ENCODE measurements at regions not wholly inside any gene's neighbourhood (a gene's known extent, or its start where the extent isn't known, plus 50 kb on each side); places are given as distances from the start of the nearest gene placed in this dataset.
"Not testable (repeated sequence)": the region's sequence is repeated elsewhere in the genome, so short reads cannot be mapped to it uniquely, and the experiment has no call there.

- peak; percentile 74 for DNase-seq
Observed at GRCh38 chr5:54883374-54884194, 101.8 kb downstream of the ESM1 start.

DNA sequence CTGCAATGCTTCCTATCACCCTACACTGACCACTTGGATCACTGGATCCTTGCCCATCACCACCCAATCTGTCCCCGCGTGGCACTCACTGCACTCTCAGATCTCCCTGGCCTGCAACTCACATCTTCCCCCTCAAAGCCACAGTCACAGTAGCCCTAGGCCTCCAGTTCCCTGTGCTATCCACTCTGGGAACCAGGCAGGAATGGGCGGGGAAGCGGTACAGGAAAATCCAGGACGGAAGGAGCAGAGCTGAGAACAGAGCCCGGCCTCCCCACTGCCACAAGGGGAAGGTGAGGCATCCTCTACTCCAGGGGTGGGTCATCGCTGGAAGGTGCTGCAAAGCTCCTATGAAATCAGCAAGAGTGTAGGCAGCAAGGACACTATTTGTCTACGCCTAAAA lies 102.6 kb downstream of the ESM1 start:
- no peak for DNase-seq

GRCh38 chr5:54882101-54882500 lies 103.3 kb downstream of the ESM1 start:
- DNase-seq, result no peak

DNA sequence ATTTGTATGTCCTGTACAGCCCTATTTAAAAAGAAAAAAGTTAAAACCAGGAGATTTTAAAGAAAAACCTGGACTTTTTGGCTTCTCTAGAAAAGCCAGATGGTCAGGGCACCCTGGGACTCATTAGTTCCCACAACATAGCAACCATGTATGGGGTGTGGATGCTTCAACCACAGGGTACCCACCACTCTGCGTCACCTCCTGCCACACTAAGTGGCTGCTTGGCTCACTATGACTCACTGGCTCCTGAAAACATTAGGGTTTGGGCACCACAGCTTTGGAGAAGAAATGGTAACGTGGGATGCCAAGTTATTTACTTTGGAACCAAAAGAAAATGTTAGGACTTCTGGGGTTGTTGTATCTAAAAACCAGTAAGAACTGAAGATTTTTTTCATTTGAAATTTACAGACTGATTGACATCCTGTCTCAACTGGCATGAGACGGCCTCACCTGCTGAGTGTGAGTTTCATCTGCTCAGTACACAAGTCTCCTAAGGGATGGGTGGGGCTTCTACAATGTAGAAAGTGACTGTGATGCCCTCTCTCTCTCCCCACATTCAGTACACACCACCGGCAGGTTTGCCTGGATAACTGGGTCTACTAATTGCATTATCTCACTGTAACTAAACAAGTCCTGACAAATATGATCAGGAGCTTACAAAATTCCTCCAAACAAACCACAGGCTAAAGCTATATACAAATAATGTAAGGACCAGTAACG lies 103.9 kb downstream of the ESM1 start:
- DNase-seq, result no peak

GRCh38 chr5:54876976-54877375 lies 108.4 kb downstream of the ESM1 start:
- DNase-seq, result no peak

DNA sequence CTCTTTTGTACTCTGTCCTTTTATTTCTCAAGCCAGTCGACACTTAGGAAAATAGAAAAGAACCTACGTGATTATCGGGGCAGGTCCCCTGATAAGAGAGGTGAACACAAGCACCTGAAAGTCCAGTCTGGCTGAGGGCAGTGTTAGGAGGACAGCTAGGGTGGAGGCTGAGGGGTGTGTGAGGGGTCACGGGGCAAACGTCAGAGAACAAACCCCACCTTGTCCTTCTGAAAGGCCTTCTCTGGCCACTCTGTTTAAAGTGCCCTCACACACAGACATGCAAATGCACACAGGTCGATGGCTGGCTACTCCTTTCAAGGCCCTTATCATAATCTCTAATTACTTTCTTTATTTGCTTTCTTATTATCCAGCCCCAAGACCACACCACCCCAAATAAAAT lies 108.8 kb downstream of the ESM1 start:
- no peak for DNase-seq

GRCh38 chr5:54874337-54875021 lies 110.9 kb downstream of the ESM1 start:
- no peak for DNase-seq

- DNase-seq, result peak; percentile 47
Observed at GRCh38 chr5:54873691-54874090, 111.7 kb downstream of the ESM1 start.

GRCh38 chr5:54872810-54873209 lies 112.6 kb downstream of the ESM1 start:
- no peak for DNase-seq

DNA sequence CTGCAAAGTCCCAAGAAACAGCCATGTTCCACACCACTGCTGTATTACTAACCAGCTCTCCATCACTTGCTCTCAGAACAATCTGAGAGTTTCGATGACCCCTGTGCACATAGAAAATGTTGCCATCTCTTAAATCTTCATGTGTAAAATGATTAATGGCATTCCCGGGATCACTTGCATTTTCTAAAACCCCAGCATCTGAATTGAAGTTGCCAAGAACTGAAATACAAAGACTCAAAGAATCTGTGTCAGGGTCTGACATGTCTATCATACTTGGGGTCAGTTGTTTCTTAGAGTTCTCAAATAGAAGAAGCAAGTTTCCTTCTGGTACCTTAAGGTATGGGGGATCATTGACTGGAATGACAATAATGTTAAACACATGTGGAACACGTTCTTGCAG lies 115.1 kb downstream of the ESM1 start:
- peak; percentile 65 for DNase-seq

GRCh38 chr5:54869691-54870090 lies 115.7 kb downstream of the ESM1 start:
- DNase-seq, result no peak

DNA sequence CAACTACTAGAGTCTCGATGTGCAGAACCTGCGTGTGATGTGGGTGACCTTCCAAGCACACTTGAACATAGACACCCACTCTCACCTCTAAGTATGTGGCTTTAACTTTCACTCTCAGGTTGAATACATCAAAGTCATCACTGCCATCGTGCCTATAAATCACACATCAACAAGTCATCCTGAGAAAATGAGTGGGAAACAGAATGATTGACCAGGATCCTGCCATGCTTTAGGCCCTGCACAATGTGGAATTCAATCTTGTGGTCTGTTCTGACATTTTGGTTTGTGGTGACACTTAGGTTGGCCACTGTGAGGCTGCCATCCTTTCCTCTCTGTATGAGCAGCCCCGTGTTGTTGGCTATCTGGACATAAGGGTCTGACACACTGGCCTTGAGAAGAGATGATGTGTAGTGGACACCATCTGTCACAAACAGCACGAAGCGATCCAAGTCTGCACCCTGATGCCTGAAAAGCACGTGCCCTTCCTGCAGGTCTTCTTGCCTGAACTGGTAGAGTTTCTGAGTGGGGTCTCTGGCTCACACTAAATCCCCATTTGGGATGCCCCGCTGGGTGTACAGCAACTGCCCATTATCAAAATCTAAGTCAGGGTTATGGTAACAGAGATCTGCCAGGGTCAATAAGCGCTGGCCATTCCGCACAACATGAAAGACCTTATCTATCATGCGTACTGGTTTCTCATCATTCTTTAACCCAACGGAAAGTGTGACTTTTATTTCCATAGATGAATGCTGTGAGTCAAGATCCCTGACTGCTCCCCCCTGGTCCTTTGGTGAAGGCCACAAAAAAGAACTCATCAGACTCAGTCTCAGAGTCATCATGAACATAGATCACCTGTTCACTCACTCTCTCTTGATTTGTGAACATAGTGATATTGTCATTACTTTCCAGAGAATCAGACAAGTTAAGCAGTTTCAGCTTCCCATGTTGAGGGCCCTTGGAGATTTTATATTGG lies 116.6 kb downstream of the ESM1 start:
- no peak for DNase-seq

- peak; percentile 62 for DNase-seq
Observed at GRCh38 chr5:54867310-54867944, 118.0 kb downstream of the ESM1 start.

- not testable (repeated sequence) for DNase-seq
Observed at GRCh38 chr5:54864911-54865515, 120.4 kb downstream of the ESM1 start.

DNA sequence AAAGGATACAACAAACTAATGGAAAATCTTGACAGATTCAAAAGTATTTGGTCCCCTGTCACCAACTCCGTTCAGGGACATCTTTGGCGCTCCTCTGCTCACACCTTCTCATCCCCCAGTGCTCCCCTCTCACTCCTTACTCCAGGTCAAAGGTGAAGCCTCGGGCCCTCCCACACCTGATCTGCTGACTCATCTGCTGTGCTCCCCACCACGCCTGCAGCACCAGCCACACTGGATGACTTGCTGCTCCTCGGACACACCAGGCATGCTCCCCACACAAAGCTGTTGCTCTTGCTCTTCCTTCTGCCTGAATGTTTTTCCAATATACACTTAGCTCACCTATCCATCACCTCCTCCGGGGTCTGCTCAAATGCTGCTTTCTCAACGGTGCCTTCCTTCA lies 123.4 kb downstream of the ESM1 start:
- DNase-seq, result no peak

- peak; percentile 61 for DNase-seq
Observed at GRCh38 chr5:54861212-54861894, 124.0 kb downstream of the ESM1 start.

GRCh38 chr5:54860321-54860720 lies 125.1 kb downstream of the ESM1 start:
- peak; percentile 44 for DNase-seq

- DNase-seq, result no peak
Observed at GRCh38 chr5:54859316-54859715, 126.1 kb downstream of the ESM1 start.

- no peak for DNase-seq
Observed at GRCh38 chr5:54854883-54855581, 130.4 kb downstream of the ESM1 start.

- DNase-seq, result no peak
Observed at GRCh38 chr5:54852007-54852406, 133.4 kb downstream of the ESM1 start.
